GM19324 (cell line): ENCODE measurements at regions not wholly inside any gene's neighbourhood (a gene's known extent, or its start where the extent isn't known, plus 50 kb on each side); places are given as distances from the start of the nearest gene placed in this dataset.

Source experiments
- ATAC-seq: cut with Tn5 transposase; IDR thresholded peaks from one replicate; pipeline ENCODE4 v1.9.1; 2021; ENCODE audit warnings: mild to moderate bottlenecking, moderate library complexity; ENCODE audit not compliant: unreplicated experiment, low FRiP score

DNA sequence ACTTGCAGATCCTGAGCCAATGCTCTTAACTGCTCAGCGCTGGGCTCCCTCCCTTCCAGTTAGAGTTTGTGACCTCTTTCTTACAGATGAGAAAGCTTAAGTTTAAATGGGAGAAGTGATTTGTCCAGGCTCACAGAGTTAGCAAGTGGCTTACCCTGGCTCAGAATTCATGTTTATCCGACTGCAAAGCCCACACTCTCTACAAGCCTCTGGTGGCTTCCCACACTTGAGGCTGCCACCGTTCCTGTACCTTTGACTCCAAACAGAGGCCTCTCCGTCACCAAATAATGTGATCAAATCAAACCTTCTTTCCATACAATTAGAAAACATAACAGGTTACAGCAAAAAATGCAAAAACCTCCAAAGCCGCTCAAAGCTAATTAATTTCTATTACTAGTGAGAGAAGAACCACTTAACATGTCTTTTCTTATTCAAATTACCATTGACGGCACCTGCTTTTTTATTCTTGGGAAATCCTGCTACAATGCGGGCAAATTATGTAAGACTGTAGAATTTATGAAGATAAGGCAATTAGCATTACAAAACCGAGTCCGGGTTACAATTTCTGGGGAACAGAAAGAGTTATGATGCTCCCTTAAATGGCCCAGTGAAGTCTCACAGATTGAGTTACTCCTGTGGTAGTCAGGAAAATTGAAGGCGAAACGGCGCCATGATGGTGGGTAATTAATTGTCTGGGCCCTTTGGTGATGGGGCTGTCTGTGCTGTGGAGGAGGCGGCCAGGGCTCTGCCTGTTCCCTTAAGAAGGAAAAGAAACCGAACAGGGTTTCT is 324.3 kb upstream of the POU3F1 start:
- ATAC-seq, result no peak

DNA sequence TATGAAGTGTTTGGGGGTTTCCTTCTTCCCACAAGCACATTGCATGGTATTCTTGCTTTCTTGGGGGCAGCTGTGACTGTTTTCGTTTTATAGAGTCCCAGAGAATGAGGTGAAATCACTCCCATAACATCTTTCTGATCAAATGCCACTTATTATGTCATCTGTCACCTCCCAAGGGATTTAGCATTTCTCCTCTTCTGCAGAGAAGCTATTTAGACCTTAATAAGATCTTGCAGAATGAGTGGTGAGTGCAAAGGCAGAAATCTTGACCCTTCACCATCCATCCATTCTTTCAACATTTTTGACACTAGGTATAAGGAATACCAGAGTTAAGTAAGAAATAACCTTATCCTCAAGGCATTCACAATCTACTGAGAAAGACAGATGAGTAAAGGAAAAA is 318.6 kb upstream of the POU3F1 start:
- ATAC-seq, result no peak

DNA sequence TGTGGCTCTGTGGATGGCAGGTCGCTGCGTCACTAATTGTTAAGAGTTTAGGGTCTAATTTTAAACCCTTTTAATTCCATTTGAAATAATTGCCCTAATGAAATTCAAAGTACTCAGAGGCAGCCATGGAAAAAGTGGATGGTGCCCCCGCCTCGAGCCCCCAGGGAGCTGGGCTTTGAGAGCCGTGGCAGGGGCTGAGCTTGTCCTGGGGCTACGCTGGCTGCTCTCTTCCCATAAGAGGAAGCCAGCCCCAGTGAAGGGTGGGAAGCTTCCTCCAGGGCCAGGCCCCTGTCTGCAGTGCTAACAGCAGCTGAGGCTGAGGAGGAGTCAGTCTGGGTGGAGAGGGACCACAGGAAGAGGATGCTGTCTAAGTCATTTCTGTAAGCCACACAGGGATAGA is 315.0 kb upstream of the POU3F1 start:
- no peak for ATAC-seq

DNA sequence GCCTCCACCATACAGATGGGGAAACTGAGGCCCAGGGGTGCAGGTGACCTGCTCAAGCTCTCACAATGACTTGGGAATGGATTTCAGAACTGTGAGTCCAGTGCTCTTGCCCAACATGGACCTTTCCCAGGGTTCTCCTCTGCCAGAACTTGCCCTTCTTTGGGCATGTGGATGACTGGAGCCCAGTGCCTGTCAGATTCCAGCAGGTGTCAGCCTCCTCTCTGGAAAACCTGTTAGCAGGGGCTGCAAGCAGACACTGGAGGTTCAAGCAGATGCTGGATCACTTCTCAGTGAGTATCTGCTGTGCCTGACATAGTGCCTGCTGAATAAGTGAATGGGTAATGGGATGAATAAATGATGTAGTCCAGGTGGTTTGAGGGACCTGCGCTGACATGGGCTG is 314.2 kb upstream of the POU3F1 start:
- ATAC-seq, result no peak

DNA sequence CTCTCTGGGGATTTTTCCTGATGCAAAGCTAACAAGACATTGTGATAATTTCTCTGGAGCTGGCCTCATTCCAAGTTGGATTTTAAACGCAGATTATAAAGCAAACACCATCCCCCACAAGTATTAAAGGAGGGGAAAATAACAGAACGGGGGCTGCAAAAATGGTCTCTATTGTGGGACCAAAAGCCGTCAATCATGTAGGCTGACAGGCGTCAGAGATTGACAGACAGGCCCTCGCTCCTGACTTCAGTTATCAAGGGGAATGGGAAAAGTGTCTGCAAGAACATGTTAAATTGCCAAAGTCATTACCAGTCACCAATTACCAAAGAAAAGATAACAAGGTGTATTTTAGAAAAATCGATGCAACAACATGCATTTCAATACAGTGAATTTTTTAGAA is 307.4 kb upstream of the POU3F1 start:
- no peak for ATAC-seq

DNA sequence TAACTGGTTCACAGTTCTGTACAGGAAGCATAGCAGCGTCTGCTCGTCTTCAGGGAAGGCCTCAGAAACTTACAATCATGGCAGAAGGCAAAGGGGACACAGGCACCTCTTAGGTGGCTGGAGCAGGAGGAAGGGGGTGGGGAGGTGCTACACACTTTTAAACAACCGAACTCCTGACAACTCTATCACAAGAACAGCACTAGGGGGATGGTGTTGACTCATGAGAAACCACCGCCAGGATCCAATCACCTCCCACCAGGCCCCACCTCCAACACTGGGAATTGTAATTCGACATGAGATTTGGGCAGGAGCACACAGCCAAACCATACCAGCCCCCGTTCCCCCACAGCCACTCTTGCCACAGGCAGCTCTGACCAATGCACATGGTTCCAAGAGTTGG is 306.3 kb upstream of the POU3F1 start:
- ATAC-seq, result no peak

DNA sequence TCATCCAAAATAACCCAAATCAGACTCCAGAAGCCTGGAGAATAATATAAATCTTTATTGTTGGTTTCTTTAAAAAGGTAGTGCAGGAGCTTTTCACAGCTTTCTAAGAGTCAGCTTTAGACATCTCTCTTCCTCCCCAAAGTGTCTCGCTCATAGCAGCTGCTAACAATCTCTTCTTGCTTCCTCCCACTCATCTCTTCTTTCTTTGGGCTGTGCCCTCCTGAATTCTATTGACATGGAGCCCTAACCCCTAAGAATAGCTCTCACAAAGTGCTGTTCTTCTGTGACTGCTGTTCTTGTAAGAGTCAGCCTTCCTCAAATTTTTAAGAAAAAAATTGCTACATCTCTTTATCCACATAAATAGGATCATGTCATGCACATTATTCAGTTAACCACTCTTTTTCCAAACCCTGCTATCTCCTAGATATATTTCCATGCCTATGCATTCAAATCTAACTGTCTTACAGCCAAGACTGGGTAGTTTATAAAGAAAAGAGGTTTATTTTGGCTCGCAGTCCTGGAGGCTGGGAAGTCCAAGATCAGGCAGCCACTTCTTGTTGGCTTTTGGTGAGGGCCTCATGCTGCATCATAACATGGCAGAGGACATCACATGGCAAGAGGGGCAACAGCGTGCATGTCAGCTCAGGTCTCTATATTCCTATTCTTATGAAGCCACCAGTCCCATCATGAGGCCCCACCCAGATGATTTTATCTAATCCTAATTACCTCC is 301.0 kb upstream of the POU3F1 start:
- no peak for ATAC-seq

DNA sequence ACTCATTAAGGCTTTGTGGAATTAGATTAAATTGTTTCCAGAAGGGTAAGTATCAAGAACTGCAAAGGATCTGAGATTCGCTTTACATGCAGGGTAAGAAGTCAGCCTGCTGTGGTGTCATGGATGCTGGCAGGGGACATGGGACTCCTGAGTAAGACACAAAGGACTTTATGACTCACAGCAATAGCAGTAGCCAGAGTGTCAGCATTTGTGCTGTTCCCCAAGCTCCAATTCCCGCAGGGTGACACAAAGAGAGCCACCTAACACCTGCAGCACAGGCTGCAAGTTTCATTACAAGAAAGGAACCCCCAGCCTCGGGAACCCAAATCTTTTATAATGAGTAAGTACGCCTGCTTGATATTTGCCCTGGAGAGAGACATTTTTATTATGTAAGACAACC is 298.1 kb upstream of the POU3F1 start:
- ATAC-seq, result no peak

DNA sequence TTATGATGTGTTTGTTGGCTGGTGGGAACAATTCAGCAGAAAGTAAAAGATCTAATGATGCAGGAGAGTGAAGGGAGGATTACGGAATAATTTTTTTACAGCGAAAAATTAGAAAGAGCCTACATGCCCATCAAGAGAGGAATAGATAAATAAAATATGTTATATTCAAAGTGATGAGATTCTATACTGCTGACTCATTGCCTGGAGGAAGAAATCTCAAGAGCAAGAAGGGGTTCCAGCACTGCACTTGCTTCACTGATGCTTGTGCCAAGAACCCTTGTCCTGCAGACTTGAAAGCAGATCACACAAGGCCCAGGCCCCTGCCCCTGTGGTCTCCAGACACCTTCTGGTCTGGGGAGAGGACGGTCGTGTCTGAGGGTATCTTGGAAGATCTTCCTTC is 295.1 kb upstream of the POU3F1 start:
- no peak for ATAC-seq

DNA sequence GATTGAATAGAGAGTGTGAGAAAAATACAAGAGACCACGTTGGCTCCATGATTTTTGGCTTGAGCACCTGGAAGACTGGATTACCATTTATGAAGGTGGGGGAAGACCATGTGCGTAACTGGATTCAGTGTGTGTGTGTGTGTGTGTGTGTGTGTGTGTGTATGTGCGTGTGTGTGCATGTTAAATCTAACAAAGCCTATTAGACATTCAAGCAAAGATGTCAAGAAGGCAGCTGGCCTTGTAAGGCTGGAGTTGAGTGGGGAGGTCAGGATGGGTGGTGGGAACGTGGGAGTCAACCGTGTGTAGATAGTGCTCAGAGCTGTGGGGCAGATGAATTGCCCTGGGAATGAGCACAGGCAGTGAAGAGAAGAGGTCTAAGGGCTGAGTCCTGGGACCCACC is 293.8 kb upstream of the POU3F1 start:
- ATAC-seq, result no peak

DNA sequence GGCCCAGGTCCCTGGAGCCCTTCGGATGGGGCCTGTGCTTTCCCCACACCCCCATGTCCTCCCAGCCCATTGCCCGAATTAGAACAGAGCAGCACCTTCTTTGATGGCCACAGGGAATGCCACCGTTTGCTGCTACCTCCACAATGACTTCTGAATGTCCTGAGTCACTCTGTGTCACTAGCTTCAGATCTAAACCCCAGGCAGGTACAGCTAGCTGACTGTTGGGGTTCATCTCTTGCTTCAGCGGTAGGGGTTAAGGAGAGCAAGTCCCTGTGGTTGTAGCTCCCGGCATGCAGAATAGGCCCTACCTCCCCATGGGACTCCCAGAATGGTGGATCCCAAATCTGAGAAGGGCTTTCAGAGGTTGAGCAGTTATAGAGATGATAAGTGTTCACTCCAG is 291.1 kb upstream of the POU3F1 start:
- ATAC-seq, result no peak

DNA sequence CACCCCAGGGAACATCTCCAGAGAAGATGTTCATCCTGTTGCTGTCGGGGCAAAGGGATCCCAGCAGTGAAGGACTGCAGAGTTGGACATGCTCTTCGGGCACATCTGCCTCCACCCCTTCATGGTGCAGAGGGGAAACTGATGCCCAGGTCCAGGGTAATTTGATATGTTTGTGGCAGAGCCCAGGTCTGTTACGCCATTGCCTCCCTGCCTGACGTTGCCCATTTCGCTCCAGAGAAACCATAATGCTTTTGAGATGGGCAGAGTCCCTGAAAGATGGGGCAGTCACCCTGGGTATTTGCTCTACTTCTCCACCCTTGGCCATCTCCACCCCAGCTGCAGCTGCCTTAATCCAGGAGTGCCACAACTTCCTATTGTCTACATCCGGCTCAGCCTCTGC is 290.4 kb upstream of the POU3F1 start:
- no peak for ATAC-seq

DNA sequence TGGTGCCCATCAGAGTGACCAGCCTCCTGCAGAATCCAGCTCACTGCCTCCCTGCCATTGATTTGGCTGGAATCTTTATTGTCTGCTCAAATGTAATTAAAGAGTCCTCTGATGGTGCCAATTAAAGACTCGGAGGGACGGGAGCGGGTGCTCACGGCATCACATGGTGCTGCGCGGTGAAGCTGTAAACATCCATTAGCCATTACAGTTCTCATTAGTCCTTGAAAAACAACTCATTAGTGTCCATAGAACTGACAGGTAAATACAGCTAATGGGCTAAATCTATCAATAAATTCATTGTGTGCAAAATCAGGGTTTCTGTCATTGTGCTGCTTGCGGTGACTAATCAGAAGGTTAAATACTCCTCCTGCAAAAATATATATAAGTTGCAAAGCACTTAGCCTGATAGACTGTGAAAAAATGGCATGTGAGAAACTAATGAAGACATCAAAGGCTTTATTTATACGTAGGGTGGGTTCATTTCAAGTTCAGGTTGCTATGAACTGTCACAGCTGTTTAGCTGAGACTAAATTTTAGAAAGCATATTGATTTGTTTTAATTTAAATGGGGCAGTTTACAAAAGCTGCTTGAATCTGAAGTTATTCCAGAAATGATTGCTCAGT is 289.8 kb upstream of the POU3F1 start:
- ATAC-seq, result no peak

DNA sequence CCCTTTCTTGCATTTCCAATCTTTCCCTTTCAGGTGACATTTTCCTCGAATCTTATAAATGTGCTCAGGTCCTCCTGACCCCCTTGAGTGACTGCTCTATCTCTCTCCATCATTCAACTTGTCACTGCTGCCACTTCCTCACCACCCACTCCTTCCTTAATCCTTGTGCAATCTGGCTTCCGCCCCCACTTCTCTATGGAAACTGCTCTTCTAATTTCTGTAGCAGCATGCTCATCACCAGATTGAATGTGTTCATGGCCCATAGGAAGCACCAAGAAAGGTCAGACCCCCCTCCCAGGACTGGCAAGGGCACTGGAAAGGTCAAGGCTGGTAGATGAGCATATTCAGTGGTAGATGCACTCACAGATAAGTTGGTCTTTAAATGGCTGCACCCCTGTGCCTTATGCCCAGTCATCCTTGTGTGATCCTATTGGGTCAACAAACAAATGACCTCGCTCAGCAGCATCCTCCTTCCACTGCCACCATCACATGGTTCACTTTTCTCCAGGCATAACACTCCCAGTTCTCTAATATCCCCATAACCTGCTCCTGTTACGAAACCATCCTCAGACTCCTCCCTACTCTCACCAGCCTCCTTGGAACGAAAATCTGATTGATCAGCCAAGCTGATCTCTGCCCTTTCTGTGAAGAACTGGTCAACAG is 288.5 kb upstream of the POU3F1 start:
- no peak for ATAC-seq

DNA sequence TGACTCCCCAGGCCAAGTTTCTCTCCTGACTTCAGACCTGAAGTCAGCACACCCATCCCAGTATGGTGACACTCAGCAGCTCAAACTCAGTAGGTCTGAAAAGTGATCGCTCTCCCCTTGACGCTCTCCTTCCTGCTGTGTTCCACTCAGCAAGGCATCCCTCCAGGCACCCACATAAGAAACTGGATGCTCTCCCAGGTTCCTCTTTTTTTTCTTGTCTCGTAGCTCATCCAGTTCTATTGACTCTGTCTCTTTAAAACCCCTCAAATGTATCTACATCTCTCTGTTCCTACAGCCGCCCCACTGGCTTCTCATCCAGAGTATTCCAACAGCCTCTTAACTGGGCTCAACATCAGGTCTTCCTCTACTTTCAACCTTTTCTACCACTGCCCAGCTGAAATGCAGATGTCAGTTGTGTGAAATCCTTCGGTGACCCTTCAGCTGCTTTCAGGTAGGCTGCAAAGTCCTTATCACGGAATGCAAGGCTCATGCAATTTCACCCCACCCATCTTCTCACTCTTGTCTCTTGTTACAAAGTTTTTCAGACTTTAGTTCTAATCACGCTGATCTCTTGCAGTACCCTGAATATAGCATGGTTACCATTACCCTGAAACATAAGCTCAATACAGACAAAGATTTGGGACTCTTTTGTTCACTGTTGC is 286.2 kb upstream of the POU3F1 start:
- no peak for ATAC-seq

DNA sequence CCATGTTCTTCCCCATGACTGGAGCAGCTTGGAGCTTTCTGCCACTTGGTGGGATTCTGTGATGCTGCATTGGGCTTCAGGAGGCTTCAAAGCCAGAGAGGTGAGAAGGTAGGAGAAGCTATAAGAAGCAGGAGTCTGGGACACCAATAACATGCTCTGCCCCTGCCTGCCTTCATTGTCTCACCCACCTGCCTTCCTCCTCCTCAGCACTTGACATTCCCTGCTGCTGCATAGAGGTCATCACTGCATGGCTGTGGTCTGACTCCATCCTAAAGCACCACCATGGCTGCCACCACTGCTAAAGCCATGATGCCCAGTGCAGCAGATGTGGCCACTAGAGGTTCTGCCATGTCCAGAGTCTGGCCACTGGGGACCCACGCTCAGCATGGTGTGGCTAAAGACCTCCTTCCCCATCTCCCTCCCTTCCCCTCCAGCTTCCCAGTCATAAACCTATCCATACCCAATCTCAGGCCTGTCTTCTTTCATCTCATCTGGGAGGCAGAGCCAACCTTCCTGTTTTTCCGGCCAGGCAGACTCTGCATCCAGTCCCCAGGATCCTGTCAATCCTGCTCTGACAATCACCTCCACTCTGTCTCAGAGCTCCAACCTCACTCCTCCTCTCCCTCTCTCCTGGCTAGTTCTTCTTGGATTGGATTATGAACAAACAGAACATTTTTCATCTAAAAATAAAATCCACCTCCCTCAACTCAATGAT is 285.1 kb upstream of the POU3F1 start:
- no peak for ATAC-seq

DNA sequence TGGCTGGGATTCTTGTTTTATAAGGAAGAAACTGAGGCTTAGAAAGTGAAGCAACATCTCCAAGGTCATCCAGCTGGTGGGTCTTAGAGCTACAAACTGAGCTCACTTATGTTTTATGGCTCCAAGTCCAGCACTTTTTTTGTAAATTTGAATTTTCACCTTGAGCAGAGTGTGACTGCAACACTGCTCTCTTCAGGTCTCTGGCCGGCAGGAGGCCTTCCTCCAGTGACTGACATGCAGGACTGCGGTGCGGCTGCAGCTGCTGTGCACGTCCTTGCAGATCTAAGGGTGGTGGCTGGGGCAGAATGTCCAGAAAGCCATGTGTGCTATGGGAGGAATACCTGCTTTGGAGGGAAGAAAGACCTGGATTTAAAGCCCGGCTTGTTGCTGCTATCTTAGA is 284.2 kb upstream of the POU3F1 start:
- no peak for ATAC-seq

DNA sequence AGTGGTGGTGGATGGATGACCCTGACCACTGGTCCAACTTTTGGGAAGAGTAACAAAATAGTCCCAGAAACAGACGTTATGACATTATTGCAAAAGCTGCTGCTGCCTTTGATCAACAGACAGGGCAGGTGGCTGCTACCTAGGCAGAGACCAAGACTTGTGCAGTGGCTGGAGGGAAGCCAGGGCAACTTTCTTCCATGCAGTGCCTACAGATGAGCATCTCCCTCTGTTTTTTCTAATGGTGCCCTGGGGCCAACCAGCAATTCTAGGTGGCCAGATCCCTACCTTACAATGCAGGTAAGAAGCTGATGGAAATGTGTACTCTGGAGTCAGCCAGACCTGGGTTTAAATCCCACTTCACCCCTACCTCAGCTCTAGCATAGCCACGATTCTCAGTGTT is 283.1 kb upstream of the POU3F1 start:
- no peak for ATAC-seq

DNA sequence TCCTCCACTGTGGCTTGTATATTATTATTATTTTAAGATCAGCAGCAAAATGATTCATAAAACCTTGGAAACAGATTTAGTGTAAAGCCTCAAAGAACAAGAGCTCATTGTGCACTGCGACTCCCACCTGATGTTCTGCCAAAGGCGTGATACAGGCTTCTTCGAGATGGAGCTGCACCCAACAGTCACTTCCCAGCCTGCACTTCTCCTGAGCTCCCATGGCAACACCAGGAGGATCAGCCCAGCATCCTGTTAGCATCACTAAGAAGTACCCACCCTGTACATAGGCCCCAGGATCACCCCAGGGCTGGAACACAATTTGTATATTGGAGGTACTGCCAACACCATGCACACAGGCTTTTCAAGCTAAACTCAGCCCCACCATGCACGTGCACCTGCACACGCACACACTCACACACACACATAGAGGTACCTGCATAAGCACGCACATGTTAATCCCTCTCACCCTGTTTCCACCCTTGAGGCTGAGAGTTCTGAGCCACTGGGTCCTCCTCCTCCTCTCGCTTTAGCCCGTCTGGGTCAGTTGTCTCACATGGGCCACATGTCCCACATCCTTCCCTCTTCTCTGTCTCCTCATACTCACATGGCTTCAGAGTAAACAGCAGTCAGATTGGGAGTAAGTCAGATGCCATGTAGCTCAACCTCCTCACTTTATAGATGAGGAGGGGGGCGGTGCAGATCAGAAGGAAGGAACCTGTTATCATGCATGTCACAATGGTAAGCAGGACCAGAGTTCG is 281.9 kb upstream of the POU3F1 start:
- ATAC-seq, result no peak
